ENCODE measurements at regions not wholly inside any gene's neighbourhood (a gene's known extent, or its start where the extent isn't known, plus 50 kb on each side); places are given as distances from the start of the nearest gene placed in this dataset.

- no peak for TF ChIP-seq POLR2A (IDR thresholded peaks at IDR 0.05; ENCODE audit: borderline replicate concordance, extremely low read depth, insufficient read depth, insufficient read length)
- no peak for TF ChIP-seq SRF (IDR thresholded peaks at IDR 0.05; ENCODE audit: low read depth)
- TF ChIP-seq CEBPB (IDR thresholded peaks at IDR 0.05; ENCODE audit: low read depth): no peak
These were observed 192.4 kb downstream of the RBM46 start (continued) for GRCh38 chr4:154973244-154974035.

GRCh38 chr4:154977228-154977627 is 196.2 kb downstream of the RBM46 start:
- no peak for DNase-seq (ENCODE audit: low read depth, low spot score)
- ATAC-seq: no peak
- no peaks in the 10 kb centered on the region for H3K9me3 ChIP-seq (ENCODE audit: control insufficient read depth in 1 of 2, insufficient read depth in 1 of 2, low read depth in 1 of 2, low read length in 2 of 2)
- H3K4me3 ChIP-seq (replicated peaks in 1 of 2; ENCODE audit: low read depth in 1 of 2, low read length in 2 of 2): no peak overlapping the region
- H4K20me1 ChIP-seq (ENCODE audit: insufficient read depth): no peaks in the 10 kb centered on the region
- CTCF ChIA-PET: interaction anchor here (0.7 kb wide), 1 partner anchor 154 kb away, joined by 3 read pairs; no protein-coding TSS in a partner anchor
- no peak for TF ChIP-seq REST (IDR thresholded peaks at IDR 0.05; ENCODE audit: low read depth)
- no peak for TF ChIP-seq EZH2phosphoT487 (IDR thresholded peaks at IDR 0.05; ENCODE audit: borderline replicate concordance)
- no peak for TF ChIP-seq ZNF274 (IDR thresholded peaks at IDR 0.05; ENCODE audit: low read depth, low read length)
- TF ChIP-seq SP1 (IDR thresholded peaks at IDR 0.05; ENCODE audit: low read depth): no peak
- no peak for TF ChIP-seq YY1 (IDR thresholded peaks at IDR 0.05; ENCODE audit: extremely low read depth, insufficient replicate concordance, low read depth, low read length)
- TF ChIP-seq MAX (IDR thresholded peaks at IDR 0.05): no peak
- H2AFZ ChIP-seq (ENCODE audit: low read depth, low read length, poor library complexity, severe bottlenecking): no peak overlapping the region
- H3K36me3 ChIP-seq (ENCODE audit: control insufficient read depth in 1 of 2, insufficient read depth in 2 of 2, low read length in 2 of 2): no peaks in the 10 kb centered on the region
- no peaks in the 10 kb centered on the region for H3K27me3 ChIP-seq (ENCODE audit: insufficient read depth, low read length)
- H3K9me2 ChIP-seq (ENCODE audit: insufficient read depth): no peaks in the 10 kb centered on the region
- no peaks in the 10 kb centered on the region for H3K4me1 ChIP-seq (ENCODE audit: control insufficient read depth in 1 of 2, insufficient read depth in 2 of 2, low read length in 2 of 2)
- BruUV-seq (replicated peaks): no TSS peak
- POLR2A ChIA-PET: no interaction called here
- no peak overlapping the region for H3K4me2 ChIP-seq (ENCODE audit: low read length)
- intact Hi-C loops (cut with micrococcal nuclease): no loop called here
- no peaks in the 10 kb centered on the region for H3K79me2 ChIP-seq (ENCODE audit: insufficient read depth, low read length)
- no peak overlapping the region for H3K9ac ChIP-seq (ENCODE audit: low read length)
- RAD21 ChIA-PET (ENCODE audit: low non-redundant PET in 1 of 2, low total read pairs in 2 of 2, uncharacterized antibody in 2 of 2, unreplicated experiment in 2 of 2): no interaction called here
- no peak overlapping the region for H3K27ac ChIP-seq (ENCODE audit: low read depth, low read length)

All from HCT116 (cell line).